NCI-H1417 treated with DMSO at 0.1 percent for 48 hours (cell line): ENCODE measurements at regions not wholly inside any gene's neighbourhood (a gene's known extent, or its start where the extent isn't known, plus 50 kb on each side); places are given as distances from the start of the nearest gene placed in this dataset.

ENCODE experiments used
- DNase-seq: peaks from one replicate; lab custom pipeline; 2025; lab: John Stamatoyannopoulos, UW

- DNase-seq: no peak
Observed at GRCh38 chr1:221431961-221432360, 309.9 kb downstream of the DUSP10 start.

GRCh38 chr1:221435504-221435904 is 306.4 kb downstream of the DUSP10 start:
- DNase-seq: no peak

GRCh38 chr1:221437171-221437570 is 304.7 kb downstream of the DUSP10 start:
- no peak for DNase-seq

GRCh38 chr1:221437926-221438325 is 304.0 kb downstream of the DUSP10 start:
- no peak for DNase-seq

- DNase-seq: no peak
Observed at GRCh38 chr1:221439008-221439746, 302.7 kb downstream of the DUSP10 start.

- no peak for DNase-seq
Observed at GRCh38 chr1:221439747-221440501, 302.0 kb downstream of the DUSP10 start.

GRCh38 chr1:221440658-221441057 is 301.2 kb downstream of the DUSP10 start:
- no peak for DNase-seq

- DNase-seq: no peak
Observed at GRCh38 chr1:221442056-221442455, 299.8 kb downstream of the DUSP10 start.

- no peak for DNase-seq
Observed at GRCh38 chr1:221444346-221444745, 297.5 kb downstream of the DUSP10 start.

GRCh38 chr1:221448585-221449175 is 293.2 kb downstream of the DUSP10 start:
- DNase-seq: no peak

- DNase-seq: no peak
Observed at GRCh38 chr1:221449194-221449593, 292.7 kb downstream of the DUSP10 start.

- no peak for DNase-seq
Observed at GRCh38 chr1:221449801-221450470, 292.0 kb downstream of the DUSP10 start.

- no peak for DNase-seq
Observed at GRCh38 chr1:221451741-221452140, 290.1 kb downstream of the DUSP10 start.

GRCh38 chr1:221454096-221454495 is 287.8 kb downstream of the DUSP10 start:
- DNase-seq: no peak

- DNase-seq: no peak
Observed at GRCh38 chr1:221456918-221457317, 285.0 kb downstream of the DUSP10 start.

- no peak for DNase-seq
Observed at GRCh38 chr1:221457685-221458446, 284.0 kb downstream of the DUSP10 start.

GRCh38 chr1:221458447-221459156 is 283.3 kb downstream of the DUSP10 start:
- DNase-seq: no peak

GRCh38 chr1:221459558-221459957 is 282.3 kb downstream of the DUSP10 start:
- no peak for DNase-seq

- DNase-seq: no peak
Observed at GRCh38 chr1:221462345-221462744, 279.5 kb downstream of the DUSP10 start.

GRCh38 chr1:221468546-221468945 is 273.3 kb downstream of the DUSP10 start:
- no peak for DNase-seq

- no peak for DNase-seq
Observed at GRCh38 chr1:221469476-221469875, 272.4 kb downstream of the DUSP10 start.
